Body of pancreas (tissue), 4 donors: ENCODE measurements at regions not wholly inside any gene's neighbourhood (a gene's known extent, or its start where the extent isn't known, plus 50 kb on each side); places are given as distances from the start of the nearest gene placed in this dataset.
"Not testable (repeated sequence)": the region's sequence is repeated elsewhere in the genome, so short reads cannot be mapped to it uniquely, and the experiment has no call there.

Experiments
- ATAC-seq: fragments of 150-250 bp; one replicate; pipeline ENCODE4 v1.9.1; 2016
- DNase-seq, 4 donors: peaks; one replicate each; pipeline ENCODE4 v3.0.0-alpha.2; 2019
- H3K27ac ChIP-seq, 4 donors: fragments of 200-600 bp; sonication (generic); 1 replicate in 3 of 4; 2 replicates in 1 of 4; pipeline versions ENCODE4 v1.5.1 to v1.6.1; 2016 to 2019; ENCODE audit warnings: mild to moderate bottlenecking in 1 of 4, mixed read lengths in 1 of 4, moderate library complexity in 1 of 4
- H3K27me3 ChIP-seq, 2 donors: fragments of 200-600 bp; sonication (generic); one replicate each; pipeline ENCODE4 v1.6.0; 2016; ENCODE audit warnings: mild to moderate bottlenecking in 1 of 2
- H3K36me3 ChIP-seq, 2 donors: fragments of 200-600 bp; sonication (generic); replicated peaks in 1 of 2; 2 replicates each; pipeline ENCODE4 v1.5.1; 2016; ENCODE audit warnings: low read depth in 2 of 2; ENCODE audit not compliant: insufficient read depth in 1 of 2
- H3K4me1 ChIP-seq: fragments of 200-600 bp; sonication (generic); one replicate; pipeline ENCODE4 v1.6.0; 2016
- H3K4me3 ChIP-seq, 2 donors: fragments of 200-600 bp; sonication (generic); 1 replicate in 1 of 2; 2 replicates in 1 of 2; pipeline ENCODE4 v1.5.1; 2016 to 2019
- H3K9me3 ChIP-seq, 3 donors: fragments of 200-600 bp; sonication (generic); 1 replicate in 2 of 3; 2 replicates in 1 of 3; pipeline ENCODE4 v1.5.1; 2016
- CTCF ChIP-seq, 7 experiments: fragments of 450-650 bp in 4 of 7; fragments of 200-600 bp in 3 of 7; sonication (generic) in 3 of 7; IDR thresholded peaks; one replicate each; pipeline ENCODE4 v1.5.1; 2016 to 2019; ENCODE audit warnings: antibody characterized with exemption in 7 of 7
- POLR2A ChIP-seq, 3 donors: fragments of 450-650 bp; IDR thresholded peaks; one replicate each; pipeline ENCODE4 v1.6.1; 2016; ENCODE audit warnings: antibody characterized with exemption in 3 of 3, mild to moderate bottlenecking in 2 of 3
- WGBS, 2 donors: methylation state at CpG; one replicate each; pipeline ENCODE4 v1.1.5; 2017; 5-methylcytosine and 5-hydroxymethylcytosine counted together
- intact Hi-C: fragments of 100-400 bp; cut with DNase I; formaldehyde crosslinking; loops from one replicate; pipeline ENCODE4 v1.15.1; 2023

- Histone ChIP-seq H3K36me3 (no peaks in the 10 kb centered on the region), H3K9me3 (no peaks in the 10 kb centered on the region), H3K4me3 (no peak overlapping the region), H3K27me3 (no peaks in the 10 kb centered on the region), H3K4me1 (no peaks in the 10 kb centered on the region), H3K27ac (no peak overlapping the region)
- TF ChIP-seq POLR2A (IDR thresholded peaks at IDR 0.05): no peak
- TF ChIP-seq CTCF (IDR thresholded peaks at IDR 0.05): no peak
- ATAC-seq (no peak), DNase-seq (no peak)
- intact Hi-C loops: no loop called here
Observed at GRCh38 chr13:81563091-81563490, 1222.2 kb upstream of the SPRY2 start.

- H3K27me3 ChIP-seq: no peaks in the 10 kb centered on the region
- no peak overlapping the region for H3K27ac ChIP-seq
- ATAC-seq (no peak), DNase-seq (no peak)
- no peaks in the 10 kb centered on the region for H3K4me1 ChIP-seq
- TF ChIP-seq POLR2A (IDR thresholded peaks at IDR 0.05) (no peak), CTCF (IDR thresholded peaks at IDR 0.05) (no peak)
- 61 to 66% methylated on average over 2 of the region's 2 CpGs for WGBS, 2 donors
- H3K4me3 ChIP-seq: no peak overlapping the region
- H3K9me3 ChIP-seq: no peaks in the 10 kb centered on the region
- no peaks in the 10 kb centered on the region for H3K36me3 ChIP-seq
- intact Hi-C loops: no loop called here
Observed at GRCh38 chr13:81562598-81562997, 1221.7 kb upstream of the SPRY2 start.

- no peak for DNase-seq
- H3K4me3 ChIP-seq: no peak overlapping the region
- intact Hi-C loops: no loop called here
- no peak overlapping the region for H3K27ac ChIP-seq
- H3K27me3 ChIP-seq: no peaks in the 10 kb centered on the region
- 41 to 63% methylated on average over 2 of the region's 2 CpGs for WGBS, 2 donors
- peaks cover 0 to 6% (median 0%) of the 10 kb centered on the region in 3 donors for H3K9me3 ChIP-seq
- no peak for ATAC-seq
- TF ChIP-seq POLR2A (IDR thresholded peaks at IDR 0.05): no peak
- TF ChIP-seq CTCF (IDR thresholded peaks at IDR 0.05): no peak
- no peaks in the 10 kb centered on the region for H3K36me3 ChIP-seq
- no peaks in the 10 kb centered on the region for H3K4me1 ChIP-seq
Observed at GRCh38 chr13:81551036-81551435, 1210.1 kb upstream of the SPRY2 start.

GRCh38 chr13:81546294-81546693 lies 1205.4 kb upstream of the SPRY2 start:
- intact Hi-C loops, ATAC-seq: not testable (repeated sequence)

GRCh38 chr13:81540777-81541176 lies 1199.9 kb upstream of the SPRY2 start:
- Histone ChIP-seq H3K36me3 (no peaks in the 10 kb centered on the region), H3K27ac (no peak overlapping the region), H3K4me1 (peaks cover 4% of the 10 kb centered on the region), H3K27me3 (no peaks in the 10 kb centered on the region), H3K4me3 (no peak overlapping the region), H3K9me3 (no peaks in the 10 kb centered on the region)
- TF ChIP-seq CTCF (IDR thresholded peaks at IDR 0.05): peak; percentile 8 to 55 (median 49)
- no peak for TF ChIP-seq POLR2A (IDR thresholded peaks at IDR 0.05)
- 0 to 10% methylated on average over 1 of the region's 1 CpG for WGBS, 2 donors
- DNase-seq (peak in 1 of 4 donors; percentile 15), ATAC-seq (peak; percentile 38)
- intact Hi-C loops: no loop called here

More at GRCh38 chr13:81546294-81546693, 1205.4 kb upstream of the SPRY2 start:
- H3K27me3 ChIP-seq, H3K4me1 ChIP-seq, H3K27ac ChIP-seq, H3K4me3 ChIP-seq, H3K36me3 ChIP-seq, DNase-seq, H3K9me3 ChIP-seq: not testable (repeated sequence)
- WGBS, 2 donors: 89% methylated on average over 2 of the region's 2 CpGs
